A549 (cell line): ENCODE measurements at regions not wholly inside any gene's neighbourhood (a gene's known extent, or its start where the extent isn't known, plus 50 kb on each side); places are given as distances from the start of the nearest gene placed in this dataset.

ENCODE experiments used
- CEBPB ChIP-seq, 2 experiments: fragments of >200 bp in 1 of 2; sonication (Bioruptor Twin) in 1 of 2; formaldehyde crosslinking in 1 of 2; IDR thresholded peaks; 2 replicates each; pipeline ENCODE4 v1.6.1; 2012 to 2016
- CHD2 ChIP-seq: fragments of 150-350 bp; IDR thresholded peaks from 2 replicates; pipeline ENCODE4 v1.6.1; 2014; ENCODE audit warnings: low read length; ENCODE audit not compliant: partially characterized antibody
- MYC ChIP-seq: IDR thresholded peaks from 2 replicates; pipeline ENCODE4 v1.6.1; 2012; ENCODE audit warnings: mild to moderate bottlenecking, inconsistent platforms, low read length, improper control_type of control experiment, borderline replicate concordance
- POLR2A ChIP-seq: IDR thresholded peaks from 2 replicates; pipeline ENCODE4 v1.6.1; 2012; ENCODE audit warnings: mild to moderate bottlenecking, low read length
- RCOR1 ChIP-seq: fragments of 150-350 bp; IDR thresholded peaks from 2 replicates; pipeline ENCODE4 v1.6.1; 2014; ENCODE audit warnings: antibody characterized with exemption, low read length, low read depth
- RFX5 ChIP-seq: fragments of 450-650 bp; IDR thresholded peaks from 2 replicates; pipeline ENCODE4 v1.7.1; 2014; ENCODE audit warnings: antibody characterized with exemption, mild to moderate bottlenecking, moderate library complexity
- ZC3H11A ChIP-seq: fragments of 450-650 bp; IDR thresholded peaks from 2 replicates; pipeline ENCODE4 v1.6.1; 2014; ENCODE audit warnings: antibody characterized with exemption, mild to moderate bottlenecking
- TF ChIP-seq, protein P1 (sequence below): fragments of 200-600 bp; sonication (generic); IDR thresholded peaks from 2 replicates; pipeline ENCODE4 v1.6.1; 2016; ENCODE audit warnings: antibody characterized with exemption, mild to moderate bottlenecking, moderate library complexity
- TF ChIP-seq, protein P2 (sequence below): fragments of >200 bp; sonication (Bioruptor Twin); formaldehyde crosslinking; IDR thresholded peaks from 3 replicates; pipeline ENCODE4 v1.5.1; 2016
- TF ChIP-seq, protein P3 (sequence below): IDR thresholded peaks from 2 replicates; pipeline ENCODE4 v1.6.1; 2012

DNA sequence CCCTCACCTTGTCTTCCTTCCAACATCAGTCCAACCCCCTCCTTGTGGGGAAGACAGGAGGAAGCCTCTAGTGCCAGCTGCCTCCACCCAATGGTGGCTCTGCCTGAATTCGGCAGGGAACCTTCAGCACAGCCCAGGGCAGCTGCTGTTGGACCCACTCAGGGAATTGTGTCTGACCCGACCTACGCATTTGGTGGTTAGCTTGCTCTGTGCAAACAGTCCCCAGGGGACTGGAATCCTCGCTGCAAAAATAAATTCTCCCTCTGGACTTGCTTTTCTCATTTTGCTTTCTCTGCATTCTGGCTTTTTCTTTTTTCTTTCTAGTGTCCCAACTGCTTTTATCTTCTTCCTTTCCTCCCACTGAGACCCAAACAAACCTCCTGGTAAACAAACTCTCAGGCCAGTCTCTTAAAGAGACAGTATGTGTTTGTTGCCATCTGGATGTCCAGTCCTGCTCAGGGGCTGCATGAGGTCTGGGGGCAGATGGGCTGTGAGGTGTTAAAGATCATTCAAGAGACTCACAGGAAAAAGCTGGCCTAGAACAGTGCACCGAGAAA is 137.7 kb upstream of the HAAO start:
- TF ChIP-seq, protein P1, sequence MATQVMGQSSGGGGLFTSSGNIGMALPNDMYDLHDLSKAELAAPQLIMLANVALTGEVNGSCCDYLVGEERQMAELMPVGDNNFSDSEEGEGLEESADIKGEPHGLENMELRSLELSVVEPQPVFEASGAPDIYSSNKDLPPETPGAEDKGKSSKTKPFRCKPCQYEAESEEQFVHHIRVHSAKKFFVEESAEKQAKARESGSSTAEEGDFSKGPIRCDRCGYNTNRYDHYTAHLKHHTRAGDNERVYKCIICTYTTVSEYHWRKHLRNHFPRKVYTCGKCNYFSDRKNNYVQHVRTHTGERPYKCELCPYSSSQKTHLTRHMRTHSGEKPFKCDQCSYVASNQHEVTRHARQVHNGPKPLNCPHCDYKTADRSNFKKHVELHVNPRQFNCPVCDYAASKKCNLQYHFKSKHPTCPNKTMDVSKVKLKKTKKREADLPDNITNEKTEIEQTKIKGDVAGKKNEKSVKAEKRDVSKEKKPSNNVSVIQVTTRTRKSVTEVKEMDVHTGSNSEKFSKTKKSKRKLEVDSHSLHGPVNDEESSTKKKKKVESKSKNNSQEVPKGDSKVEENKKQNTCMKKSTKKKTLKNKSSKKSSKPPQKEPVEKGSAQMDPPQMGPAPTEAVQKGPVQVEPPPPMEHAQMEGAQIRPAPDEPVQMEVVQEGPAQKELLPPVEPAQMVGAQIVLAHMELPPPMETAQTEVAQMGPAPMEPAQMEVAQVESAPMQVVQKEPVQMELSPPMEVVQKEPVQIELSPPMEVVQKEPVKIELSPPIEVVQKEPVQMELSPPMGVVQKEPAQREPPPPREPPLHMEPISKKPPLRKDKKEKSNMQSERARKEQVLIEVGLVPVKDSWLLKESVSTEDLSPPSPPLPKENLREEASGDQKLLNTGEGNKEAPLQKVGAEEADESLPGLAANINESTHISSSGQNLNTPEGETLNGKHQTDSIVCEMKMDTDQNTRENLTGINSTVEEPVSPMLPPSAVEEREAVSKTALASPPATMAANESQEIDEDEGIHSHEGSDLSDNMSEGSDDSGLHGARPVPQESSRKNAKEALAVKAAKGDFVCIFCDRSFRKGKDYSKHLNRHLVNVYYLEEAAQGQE = no peak
- TF ChIP-seq, protein P2, sequence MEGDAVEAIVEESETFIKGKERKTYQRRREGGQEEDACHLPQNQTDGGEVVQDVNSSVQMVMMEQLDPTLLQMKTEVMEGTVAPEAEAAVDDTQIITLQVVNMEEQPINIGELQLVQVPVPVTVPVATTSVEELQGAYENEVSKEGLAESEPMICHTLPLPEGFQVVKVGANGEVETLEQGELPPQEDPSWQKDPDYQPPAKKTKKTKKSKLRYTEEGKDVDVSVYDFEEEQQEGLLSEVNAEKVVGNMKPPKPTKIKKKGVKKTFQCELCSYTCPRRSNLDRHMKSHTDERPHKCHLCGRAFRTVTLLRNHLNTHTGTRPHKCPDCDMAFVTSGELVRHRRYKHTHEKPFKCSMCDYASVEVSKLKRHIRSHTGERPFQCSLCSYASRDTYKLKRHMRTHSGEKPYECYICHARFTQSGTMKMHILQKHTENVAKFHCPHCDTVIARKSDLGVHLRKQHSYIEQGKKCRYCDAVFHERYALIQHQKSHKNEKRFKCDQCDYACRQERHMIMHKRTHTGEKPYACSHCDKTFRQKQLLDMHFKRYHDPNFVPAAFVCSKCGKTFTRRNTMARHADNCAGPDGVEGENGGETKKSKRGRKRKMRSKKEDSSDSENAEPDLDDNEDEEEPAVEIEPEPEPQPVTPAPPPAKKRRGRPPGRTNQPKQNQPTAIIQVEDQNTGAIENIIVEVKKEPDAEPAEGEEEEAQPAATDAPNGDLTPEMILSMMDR = no peak
- no peak for TF ChIP-seq CHD2
- no peak for TF ChIP-seq MYC
- no peak for TF ChIP-seq RFX5
- TF ChIP-seq, protein P3, sequence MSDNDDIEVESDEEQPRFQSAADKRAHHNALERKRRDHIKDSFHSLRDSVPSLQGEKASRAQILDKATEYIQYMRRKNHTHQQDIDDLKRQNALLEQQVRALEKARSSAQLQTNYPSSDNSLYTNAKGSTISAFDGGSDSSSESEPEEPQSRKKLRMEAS = no peak
- TF ChIP-seq POLR2A = no peak
- no peak for TF ChIP-seq ZC3H11A
- TF ChIP-seq RCOR1 = no peak
- no peak for TF ChIP-seq CEBPB (IDR thresholded peaks at IDR 0.05)
